PFSK-1 (cell line): ENCODE measurements at regions not wholly inside any gene's neighbourhood (a gene's known extent, or its start where the extent isn't known, plus 50 kb on each side); places are given as distances from the start of the nearest gene placed in this dataset.

Experiments used
- FOXP2 ChIP-seq: optimal IDR thresholded peaks from 2 replicates; pipeline ENCODE3; 2011; ENCODE audit warnings: borderline replicate concordance, control low read depth, inconsistent platforms; ENCODE audit not compliant: insufficient read depth; ENCODE audit errors: extremely low read length, extremely low read depth
- POLR2AphosphoS5 ChIP-seq: IDR thresholded peaks from 2 replicates; pipeline ENCODE4 v1.6.1; 2012; ENCODE audit warnings: low read depth, mild to moderate bottlenecking, control low read depth, low read length, moderate library complexity
- REST ChIP-seq, 2 experiments: IDR thresholded peaks; 2 replicates each; pipeline versions ENCODE4 v1.6.1 to v1.8.0; 2011 to 2012; ENCODE audit warnings: low read depth in 2 of 2, low read length in 2 of 2, control low read depth in 1 of 2, inconsistent platforms in 1 of 2, mild to moderate bottlenecking in 1 of 2, moderate library complexity in 1 of 2; ENCODE audit not compliant: insufficient read depth in 1 of 2
- SIN3A ChIP-seq: IDR thresholded peaks from 2 replicates; pipeline ENCODE4 v1.6.1; 2012; ENCODE audit warnings: mild to moderate bottlenecking, low read length, moderate library complexity, borderline replicate concordance; ENCODE audit not compliant: insufficient read depth
- TAF1 ChIP-seq: IDR thresholded peaks from 2 replicates; pipeline ENCODE4 v1.6.1; 2012; ENCODE audit warnings: low read length, control low read depth, borderline replicate concordance; ENCODE audit not compliant: insufficient read depth

- TF ChIP-seq TAF1 (no peak), FOXP2 (no peak), REST (IDR thresholded peaks at IDR 0.05; ENCODE audit: insufficient read depth in 1 of 2, low read depth in 2 of 2, low read length in 2 of 2) (no peak), POLR2AphosphoS5 (no peak), SIN3A (no peak)
Observed at GRCh38 chr3:4038351-4038750, 239.1 kb downstream of the LRRN1 start.

- no peak for TF ChIP-seq TAF1
Observed at GRCh38 chr3:4042070-4042469, 242.8 kb downstream of the LRRN1 start.

- TF ChIP-seq SIN3A (no peak), TAF1 (no peak), FOXP2 (no peak), POLR2AphosphoS5 (no peak)
Observed at GRCh38 chr3:4042869-4043268, 243.6 kb downstream of the LRRN1 start.

GRCh38 chr3:4043867-4044575, 244.8 kb downstream of the LRRN1 start:
- TF ChIP-seq REST (IDR thresholded peaks at IDR 0.05; ENCODE audit: insufficient read depth in 1 of 2, low read depth in 2 of 2, low read length in 2 of 2) (no peak), POLR2AphosphoS5 (no peak), TAF1 (no peak), SIN3A (no peak), FOXP2 (no peak)

- TF ChIP-seq REST (IDR thresholded peaks at IDR 0.05; ENCODE audit: insufficient read depth in 1 of 2, low read depth in 2 of 2, low read length in 2 of 2), result no peak
- TF ChIP-seq FOXP2, result no peak
- TF ChIP-seq POLR2AphosphoS5, result no peak
- no peak for TF ChIP-seq TAF1
- no peak for TF ChIP-seq SIN3A
Observed at GRCh38 chr3:4044619-4045018, 245.4 kb downstream of the LRRN1 start.

DNA sequence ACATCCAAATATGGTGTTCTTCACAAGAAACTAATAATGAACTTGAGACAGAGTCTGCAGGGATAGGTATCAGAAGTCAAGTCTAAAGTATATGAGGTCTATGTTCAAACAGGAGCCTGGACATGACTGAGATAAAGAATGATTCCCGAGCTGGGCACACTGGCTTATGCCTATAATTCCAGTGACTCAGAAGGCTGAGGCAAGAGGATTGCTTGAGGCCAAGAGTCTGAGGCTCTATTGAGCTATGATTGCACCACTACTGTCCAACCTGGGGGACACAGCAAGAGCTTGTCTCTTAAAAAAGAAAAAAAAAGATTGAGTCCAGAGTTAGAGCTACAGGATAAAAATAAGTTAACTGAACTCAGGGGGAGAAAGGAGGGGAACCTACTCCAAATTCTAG, 246.5 kb downstream of the LRRN1 start:
- TF ChIP-seq FOXP2 (no peak), REST (IDR thresholded peaks at IDR 0.05; ENCODE audit: insufficient read depth in 1 of 2, low read depth in 2 of 2, low read length in 2 of 2) (no peak), SIN3A (no peak), TAF1 (no peak), POLR2AphosphoS5 (no peak)
